ENCODE measurements at regions not wholly inside any gene's neighbourhood (a gene's known extent, or its start where the extent isn't known, plus 50 kb on each side); places are given as distances from the start of the nearest gene placed in this dataset.

DNA sequence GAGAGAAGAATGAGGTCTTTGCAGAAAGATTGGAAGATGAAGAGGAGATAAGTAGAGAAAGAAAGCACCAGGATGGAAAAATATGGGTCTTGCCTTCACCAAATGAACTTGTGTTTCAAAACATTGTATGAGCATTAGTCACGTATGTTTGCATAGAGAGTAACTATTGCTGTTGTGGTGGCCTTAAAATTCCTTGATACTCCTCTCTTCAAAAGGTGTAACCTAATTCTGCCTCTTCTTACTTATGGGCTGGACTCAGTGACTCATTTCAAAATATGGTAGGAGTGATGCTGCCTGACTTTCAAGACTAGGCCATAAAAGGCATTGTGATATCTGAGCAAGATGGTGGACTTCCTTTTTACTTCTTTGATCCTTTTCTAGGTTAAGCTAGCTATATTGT lies 228.7 kb upstream of the ZNF385D start:
- no peaks in the 10 kb centered on the region for H4K20me1 ChIP-seq (ENCODE audit: insufficient read depth)
- H3K4me1 ChIP-seq (ENCODE audit: control insufficient read depth in 1 of 2, insufficient read depth in 2 of 2, low read depth in 1 of 2, low read length in 1 of 2) = no peaks in the 10 kb centered on the region; a peak in 1 of 4 replicates
- no peaks in the 10 kb centered on the region for H3K9me2 ChIP-seq
- H3K4me3 ChIP-seq (ENCODE audit: low read depth in 2 of 2, low read length in 1 of 2) = no peak overlapping the region
- H2AFZ ChIP-seq (ENCODE audit: low read depth) = no peak overlapping the region
- POLR2A ChIA-PET = no interaction called here
- H3K27ac ChIP-seq (ENCODE audit: low read depth in 2 of 2, low read length in 1 of 2) = no peak overlapping the region
- H3K27me3 ChIP-seq (ENCODE audit: insufficient read depth) = no peaks in the 10 kb centered on the region
- H3F3A ChIP-seq (replicated peaks; ENCODE audit: insufficient read depth) = no peaks in the 10 kb centered on the region
- TF ChIP-seq CTCF (IDR thresholded peaks at IDR 0.05) (no peak), MEF2A (IDR thresholded peaks at IDR 0.05; ENCODE audit: borderline replicate concordance, low read depth) (no peak), IRF3 (IDR thresholded peaks at IDR 0.05; ENCODE audit: low read depth, low read length) (no peak)
- TF ChIP-seq, protein P1, sequence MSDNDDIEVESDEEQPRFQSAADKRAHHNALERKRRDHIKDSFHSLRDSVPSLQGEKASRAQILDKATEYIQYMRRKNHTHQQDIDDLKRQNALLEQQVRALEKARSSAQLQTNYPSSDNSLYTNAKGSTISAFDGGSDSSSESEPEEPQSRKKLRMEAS (IDR thresholded peaks at IDR 0.05; ENCODE audit: low read depth) = no peak
- no peak overlapping the region for H3K4me2 ChIP-seq
- no peak overlapping the region for H3K9ac ChIP-seq
- no peak for DNase-seq
- H3K36me3 ChIP-seq (replicated peaks in 1 of 2; ENCODE audit: control insufficient read depth in 1 of 2, insufficient read depth in 2 of 2, low read length in 1 of 2) = no peaks in the 10 kb centered on the region
- WGBS (ENCODE audit: low lambda C conversion rate) = 76% methylated on average over 1 of the region's 1 CpG
- CTCF ChIA-PET = interaction anchor here (1.2 kb wide), 1 partner anchor 228 kb away, joined by 3 read pairs; no protein-coding TSS in a partner anchor
- no peaks in the 10 kb centered on the region for H3K9me3 ChIP-seq
- no peaks in the 10 kb centered on the region for H3K79me2 ChIP-seq (ENCODE audit: insufficient read depth)

DNA sequence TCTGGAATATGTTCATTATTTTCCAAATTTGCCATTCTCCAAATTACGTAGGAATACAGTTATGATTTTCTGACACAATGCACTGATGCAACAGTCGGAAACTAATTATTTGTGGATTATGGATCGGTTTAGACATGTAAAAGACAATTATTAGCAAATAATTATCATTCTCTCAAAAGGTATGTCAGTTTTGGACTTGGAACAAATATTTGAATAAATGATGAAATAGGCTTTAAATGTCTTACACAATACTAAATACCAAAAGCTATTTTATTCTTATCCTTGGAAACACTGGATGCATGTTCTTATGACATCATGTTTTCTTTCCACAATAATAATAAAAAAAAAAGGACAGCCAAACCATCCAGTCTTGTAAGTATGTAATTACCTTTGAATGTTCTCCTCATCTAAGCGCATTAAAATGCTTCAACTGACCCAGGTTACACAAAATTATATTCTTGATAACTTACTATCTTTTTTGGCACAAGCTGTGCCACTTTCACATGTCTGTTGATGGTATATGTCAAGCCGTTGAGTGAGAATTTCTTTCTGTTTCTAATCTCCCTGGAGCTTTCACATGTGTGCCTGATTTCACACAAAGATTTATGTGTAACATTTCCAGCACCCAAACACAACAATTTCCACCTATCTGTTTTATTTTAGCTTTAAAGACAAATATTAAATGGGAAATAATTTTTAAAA lies 238.5 kb upstream of the ZNF385D start:
- H2AFZ ChIP-seq (ENCODE audit: low read depth) = no peak overlapping the region
- ChIA-PET CTCF (interaction anchor here (1.0 kb wide), 1 partner anchor 95 kb away, joined by 4 read pairs; no protein-coding TSS in a partner anchor), POLR2A (no interaction called here)
- H3K36me3 ChIP-seq (replicated peaks in 1 of 2; ENCODE audit: control insufficient read depth in 1 of 2, insufficient read depth in 2 of 2, low read length in 1 of 2) = no peaks in the 10 kb centered on the region
- no peak overlapping the region for H3K4me2 ChIP-seq
- no peak overlapping the region for H3K4me3 ChIP-seq (ENCODE audit: low read depth in 2 of 2, low read length in 1 of 2)
- no peaks in the 10 kb centered on the region for H3K9me3 ChIP-seq
- WGBS (ENCODE audit: low lambda C conversion rate) = 22% methylated on average over 5 of the region's 5 CpGs
- peak; percentile 34 for DNase-seq
- no peak overlapping the region for H3K9ac ChIP-seq
- H3F3A ChIP-seq (replicated peaks; ENCODE audit: insufficient read depth) = no peaks in the 10 kb centered on the region
- H3K4me1 ChIP-seq (ENCODE audit: control insufficient read depth in 1 of 2, insufficient read depth in 2 of 2, low read depth in 1 of 2, low read length in 1 of 2) = no peaks in the 10 kb centered on the region
- no peaks in the 10 kb centered on the region for H4K20me1 ChIP-seq (ENCODE audit: insufficient read depth)
- TF ChIP-seq GATA2 (CRISPR knock-in tag; IDR thresholded peaks at IDR 0.05) (peak; percentile 59), SIN3A (IDR thresholded peaks at IDR 0.05; ENCODE audit: borderline replicate concordance, low read depth, low read length) (no peak), RCOR1 (IDR thresholded peaks at IDR 0.05; ENCODE audit: low read length) (0 out of 2 replicates have a peak, but pooled peaks have one; percentile 38), EP300 (IDR thresholded peaks at IDR 0.05; ENCODE audit: borderline replicate concordance in 1 of 2, low read depth in 1 of 2, low read length in 1 of 2) (peak in 1 of 2 experiments; percentile 60; a peak in 1 of 4 replicates)
- no peaks in the 10 kb centered on the region for H3K27me3 ChIP-seq (ENCODE audit: insufficient read depth)
- H3K9me2 ChIP-seq = no peaks in the 10 kb centered on the region
- peak overlapping the region in 1 of 2 experiments; percentile 58; a peak in 2 of 4 replicates for H3K27ac ChIP-seq (ENCODE audit: low read depth in 2 of 2, low read length in 1 of 2)
- no peaks in the 10 kb centered on the region for H3K79me2 ChIP-seq (ENCODE audit: insufficient read depth)

All from SK-N-SH (cell line).